ENCODE measurements at regions not wholly inside any gene's neighbourhood (a gene's known extent, or its start where the extent isn't known, plus 50 kb on each side); places are given as distances from the start of the nearest gene placed in this dataset.

- no peak for FAIRE-seq
- Histone ChIP-seq H3K4me3 (ENCODE audit: low read depth, low read length) (no peak overlapping the region), H3K27me3 (ENCODE audit: control insufficient read depth, insufficient read depth, low read length) (no peaks in the 10 kb centered on the region), H3K36me3 (ENCODE audit: control insufficient read depth, insufficient read depth, low read length) (no peaks in the 10 kb centered on the region)
- DNase-seq (ENCODE audit: low read depth), result no peak
- no peak for TF ChIP-seq CTCF (IDR thresholded peaks at IDR 0.05; ENCODE audit: insufficient read depth, low read length, severe bottlenecking)
These were observed 104.4 kb upstream of the SYT6 start for GRCh38 chr1:114258074-114258473.

GRCh38 chr1:114257554-114257953 lies 103.9 kb upstream of the SYT6 start:
- no peak for TF ChIP-seq CTCF (IDR thresholded peaks at IDR 0.05; ENCODE audit: insufficient read depth, low read length, severe bottlenecking)
- no peak overlapping the region for H3K4me3 ChIP-seq (ENCODE audit: low read depth, low read length)
- FAIRE-seq (no peak), DNase-seq (ENCODE audit: low read depth) (no peak)
- no peaks in the 10 kb centered on the region for H3K27me3 ChIP-seq (ENCODE audit: control insufficient read depth, insufficient read depth, low read length)
- no peaks in the 10 kb centered on the region for H3K36me3 ChIP-seq (ENCODE audit: control insufficient read depth, insufficient read depth, low read length)

- no peak for DNase-seq (ENCODE audit: low read depth)
- no peak for TF ChIP-seq CTCF (IDR thresholded peaks at IDR 0.05; ENCODE audit: insufficient read depth, low read length, severe bottlenecking)
- H3K36me3 ChIP-seq (ENCODE audit: control insufficient read depth, insufficient read depth, low read length), result no peaks in the 10 kb centered on the region
- FAIRE-seq, result no peak
- H3K27me3 ChIP-seq (ENCODE audit: control insufficient read depth, insufficient read depth, low read length), result no peaks in the 10 kb centered on the region
- no peak overlapping the region for H3K4me3 ChIP-seq (ENCODE audit: low read depth, low read length)
These were observed 100.2 kb upstream of the SYT6 start for GRCh38 chr1:114253900-114254299.

GRCh38 chr1:114251573-114251939 lies 97.9 kb upstream of the SYT6 start:
- no peaks in the 10 kb centered on the region for H3K27me3 ChIP-seq (ENCODE audit: control insufficient read depth, insufficient read depth, low read length)
- H3K36me3 ChIP-seq (ENCODE audit: control insufficient read depth, insufficient read depth, low read length), result no peaks in the 10 kb centered on the region
- FAIRE-seq, result no peak
- DNase-seq (ENCODE audit: low read depth), result no peak
- TF ChIP-seq CTCF (IDR thresholded peaks at IDR 0.05; ENCODE audit: insufficient read depth, low read length, severe bottlenecking), result no peak
- no peak overlapping the region for H3K4me3 ChIP-seq (ENCODE audit: low read depth, low read length)

GRCh38 chr1:114250683-114251572 lies 97.3 kb upstream of the SYT6 start:
- Histone ChIP-seq H3K36me3 (ENCODE audit: control insufficient read depth, insufficient read depth, low read length) (no peaks in the 10 kb centered on the region), H3K27me3 (ENCODE audit: control insufficient read depth, insufficient read depth, low read length) (no peaks in the 10 kb centered on the region), H3K4me3 (ENCODE audit: low read depth, low read length) (no peak overlapping the region)
- no peak for TF ChIP-seq CTCF (IDR thresholded peaks at IDR 0.05; ENCODE audit: insufficient read depth, low read length, severe bottlenecking)
- DNase-seq (ENCODE audit: low read depth) (no peak), FAIRE-seq (no peak)

GRCh38 chr1:114249691-114250090 lies 96.0 kb upstream of the SYT6 start:
- DNase-seq (ENCODE audit: low read depth) (no peak), FAIRE-seq (no peak)
- H3K27me3 ChIP-seq (ENCODE audit: control insufficient read depth, insufficient read depth, low read length), result no peaks in the 10 kb centered on the region
- no peak for TF ChIP-seq CTCF (IDR thresholded peaks at IDR 0.05; ENCODE audit: insufficient read depth, low read length, severe bottlenecking)
- H3K36me3 ChIP-seq (ENCODE audit: control insufficient read depth, insufficient read depth, low read length), result no peaks in the 10 kb centered on the region
- H3K4me3 ChIP-seq (ENCODE audit: low read depth, low read length), result no peak overlapping the region
